DND-41 (cell line): ENCODE measurements at regions not wholly inside any gene's neighbourhood (a gene's known extent, or its start where the extent isn't known, plus 50 kb on each side); places are given as distances from the start of the nearest gene placed in this dataset.

Source experiments
- EZH2 ChIP-seq: IDR thresholded peaks from 3 replicates; pipeline ENCODE4 v1.6.1; 2012; ENCODE audit warnings: borderline replicate concordance, low read depth, mild to moderate bottlenecking, moderate library complexity, low read length, inconsistent platforms; ENCODE audit not compliant: severe bottlenecking
- TF ChIP-seq, protein P1 (sequence below): IDR thresholded peaks from 2 replicates; pipeline ENCODE4 v1.5.1; 2012; ENCODE audit warnings: borderline replicate concordance, low read length, moderate library complexity, mild to moderate bottlenecking; ENCODE audit not compliant: poor library complexity, severe bottlenecking; ENCODE audit errors: extremely low read depth

DNA sequence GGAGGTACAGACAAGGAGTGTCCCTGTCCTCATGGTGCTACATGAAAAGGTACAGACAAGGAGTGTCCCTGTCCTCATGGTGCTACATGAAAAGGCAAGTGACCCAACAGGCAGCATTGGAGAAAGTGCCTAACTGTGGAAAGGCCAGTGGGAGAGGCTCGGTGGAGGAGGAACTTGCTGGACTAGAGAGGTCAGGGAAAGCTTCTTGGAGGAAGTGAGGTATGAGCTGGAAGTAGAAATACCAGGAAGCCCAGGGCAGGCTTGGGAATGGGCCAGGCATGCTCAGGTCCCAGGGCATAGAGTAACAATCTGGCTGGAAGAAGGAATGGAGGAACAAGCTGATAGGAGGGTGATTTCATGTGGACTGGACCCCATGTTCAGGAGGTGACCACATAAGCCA is 59.8 kb upstream of the FNDC1 start:
- TF ChIP-seq, protein P1, sequence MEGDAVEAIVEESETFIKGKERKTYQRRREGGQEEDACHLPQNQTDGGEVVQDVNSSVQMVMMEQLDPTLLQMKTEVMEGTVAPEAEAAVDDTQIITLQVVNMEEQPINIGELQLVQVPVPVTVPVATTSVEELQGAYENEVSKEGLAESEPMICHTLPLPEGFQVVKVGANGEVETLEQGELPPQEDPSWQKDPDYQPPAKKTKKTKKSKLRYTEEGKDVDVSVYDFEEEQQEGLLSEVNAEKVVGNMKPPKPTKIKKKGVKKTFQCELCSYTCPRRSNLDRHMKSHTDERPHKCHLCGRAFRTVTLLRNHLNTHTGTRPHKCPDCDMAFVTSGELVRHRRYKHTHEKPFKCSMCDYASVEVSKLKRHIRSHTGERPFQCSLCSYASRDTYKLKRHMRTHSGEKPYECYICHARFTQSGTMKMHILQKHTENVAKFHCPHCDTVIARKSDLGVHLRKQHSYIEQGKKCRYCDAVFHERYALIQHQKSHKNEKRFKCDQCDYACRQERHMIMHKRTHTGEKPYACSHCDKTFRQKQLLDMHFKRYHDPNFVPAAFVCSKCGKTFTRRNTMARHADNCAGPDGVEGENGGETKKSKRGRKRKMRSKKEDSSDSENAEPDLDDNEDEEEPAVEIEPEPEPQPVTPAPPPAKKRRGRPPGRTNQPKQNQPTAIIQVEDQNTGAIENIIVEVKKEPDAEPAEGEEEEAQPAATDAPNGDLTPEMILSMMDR: no peak
- TF ChIP-seq EZH2: no peak
